ENCODE measurements at regions not wholly inside any gene's neighbourhood (a gene's known extent, or its start where the extent isn't known, plus 50 kb on each side); places are given as distances from the start of the nearest gene placed in this dataset.
A peak's percentile ranks its signal among the peaks of the same experiment; 100 is the strongest.

DNA sequence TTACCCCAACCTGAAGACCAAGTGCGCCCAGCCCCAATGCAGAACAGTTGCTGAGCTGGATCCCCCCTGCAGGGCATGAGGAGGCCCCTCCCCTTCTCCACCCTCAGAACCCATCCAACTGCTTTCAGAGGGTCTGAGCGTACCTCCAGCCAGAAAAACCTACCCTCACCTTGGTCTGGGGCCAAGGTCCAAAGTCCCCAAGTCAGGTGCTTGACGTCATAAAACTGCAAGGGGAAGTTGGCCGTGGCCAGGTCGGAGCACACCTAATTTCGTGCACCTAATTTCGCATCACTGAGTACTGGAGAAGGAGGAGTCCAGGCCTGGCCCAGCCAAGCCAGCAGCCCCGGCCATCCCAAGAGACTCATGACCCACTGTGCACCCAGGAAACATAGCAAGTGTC is 289.8 kb downstream of the CTTN start:
- Mint-ChIP-seq H3K4me3 (ENCODE audit: unreplicated experiment) (no peak overlapping the region), H3K9me3 (ENCODE audit: unreplicated experiment) (no peaks in the 10 kb centered on the region), H3K4me1 (ENCODE audit: low read depth, unreplicated experiment) (peaks cover 16% of the 10 kb centered on the region), H3K27ac (ENCODE audit: unreplicated experiment) (no peak overlapping the region), H3K27me3 (ENCODE audit: insufficient read depth, unreplicated experiment) (no peaks in the 10 kb centered on the region), H3K36me3 (ENCODE audit: insufficient read depth, unreplicated experiment) (peaks cover 54% of the 10 kb centered on the region)
- DNase-seq: peak in 1 of 2 experiments; percentile 37
- BruUV-seq (replicated peaks): no TSS peak
- CTCF ChIA-PET: no interaction called here
- POLR2A ChIA-PET: no interaction called here
- H3K9me3 ChIP-seq: no peaks in the 10 kb centered on the region
- 0 out of 2 replicates have a peak, but pooled peaks cover 1% of the 10 kb centered on the region for H3K36me3 ChIP-seq (ENCODE audit: control insufficient read depth, insufficient read depth, low read length)
- H3K4me1 ChIP-seq: peaks cover 8% of the 10 kb centered on the region
- H3K4me3 ChIP-seq (ENCODE audit: low read depth, low read length): no peak overlapping the region
- TF ChIP-seq, protein P1, sequence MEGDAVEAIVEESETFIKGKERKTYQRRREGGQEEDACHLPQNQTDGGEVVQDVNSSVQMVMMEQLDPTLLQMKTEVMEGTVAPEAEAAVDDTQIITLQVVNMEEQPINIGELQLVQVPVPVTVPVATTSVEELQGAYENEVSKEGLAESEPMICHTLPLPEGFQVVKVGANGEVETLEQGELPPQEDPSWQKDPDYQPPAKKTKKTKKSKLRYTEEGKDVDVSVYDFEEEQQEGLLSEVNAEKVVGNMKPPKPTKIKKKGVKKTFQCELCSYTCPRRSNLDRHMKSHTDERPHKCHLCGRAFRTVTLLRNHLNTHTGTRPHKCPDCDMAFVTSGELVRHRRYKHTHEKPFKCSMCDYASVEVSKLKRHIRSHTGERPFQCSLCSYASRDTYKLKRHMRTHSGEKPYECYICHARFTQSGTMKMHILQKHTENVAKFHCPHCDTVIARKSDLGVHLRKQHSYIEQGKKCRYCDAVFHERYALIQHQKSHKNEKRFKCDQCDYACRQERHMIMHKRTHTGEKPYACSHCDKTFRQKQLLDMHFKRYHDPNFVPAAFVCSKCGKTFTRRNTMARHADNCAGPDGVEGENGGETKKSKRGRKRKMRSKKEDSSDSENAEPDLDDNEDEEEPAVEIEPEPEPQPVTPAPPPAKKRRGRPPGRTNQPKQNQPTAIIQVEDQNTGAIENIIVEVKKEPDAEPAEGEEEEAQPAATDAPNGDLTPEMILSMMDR (IDR thresholded peaks at IDR 0.05; ENCODE audit: insufficient read depth in 1 of 2, low read depth in 1 of 2, low read length in 1 of 2, severe bottlenecking in 1 of 2, unreplicated experiment in 1 of 2): no peak
- H3K27me3 ChIP-seq (replicated peaks; ENCODE audit: control insufficient read depth, insufficient read depth, low read length): no peaks in the 10 kb centered on the region
- intact Hi-C loops (cut with micrococcal nuclease; ENCODE audit: unreplicated experiment): no loop called here

DNA sequence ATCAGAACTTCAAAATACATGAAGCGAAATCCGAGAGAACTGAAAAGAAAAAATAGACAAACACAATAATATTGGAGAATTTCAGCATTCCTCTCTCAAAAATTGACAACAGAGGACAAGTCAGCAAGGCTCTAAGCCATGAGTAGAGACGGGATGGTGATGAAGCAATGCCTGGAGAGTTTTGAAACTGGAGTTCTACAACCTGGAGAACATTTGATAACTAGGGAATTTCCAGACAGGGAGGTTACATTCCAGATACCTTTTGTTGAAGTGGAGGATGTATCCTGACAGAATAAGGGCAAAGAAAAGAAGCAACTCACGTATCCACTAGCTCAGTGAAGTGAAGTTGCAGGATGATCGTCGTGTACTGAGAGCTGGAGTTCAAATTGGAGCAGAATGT is 291.4 kb downstream of the CTTN start:
- Mint-ChIP-seq H3K36me3 (ENCODE audit: insufficient read depth, unreplicated experiment) (peaks cover 51% of the 10 kb centered on the region), H3K4me1 (ENCODE audit: low read depth, unreplicated experiment) (peaks cover 16% of the 10 kb centered on the region), H3K27me3 (ENCODE audit: insufficient read depth, unreplicated experiment) (no peaks in the 10 kb centered on the region), H3K9me3 (ENCODE audit: unreplicated experiment) (no peaks in the 10 kb centered on the region), H3K27ac (ENCODE audit: unreplicated experiment) (no peak overlapping the region), H3K4me3 (ENCODE audit: unreplicated experiment) (no peak overlapping the region)
- Histone ChIP-seq H3K4me1 (peaks cover 8% of the 10 kb centered on the region), H3K36me3 (ENCODE audit: control insufficient read depth, insufficient read depth, low read length) (0 out of 2 replicates have a peak, but pooled peaks cover 1% of the 10 kb centered on the region), H3K9me3 (no peaks in the 10 kb centered on the region), H3K4me3 (ENCODE audit: low read depth, low read length) (no peak overlapping the region), H3K27me3 (replicated peaks; ENCODE audit: control insufficient read depth, insufficient read depth, low read length) (no peaks in the 10 kb centered on the region)
- intact Hi-C loops (cut with micrococcal nuclease; ENCODE audit: unreplicated experiment): no loop called here
- ChIA-PET CTCF (no interaction called here), POLR2A (no interaction called here)
- TF ChIP-seq, protein P1 (IDR thresholded peaks at IDR 0.05; ENCODE audit: insufficient read depth in 1 of 2, low read depth in 1 of 2, low read length in 1 of 2, severe bottlenecking in 1 of 2, unreplicated experiment in 1 of 2): no peak
- DNase-seq: no peak
- BruUV-seq (replicated peaks): no TSS peak

DNA sequence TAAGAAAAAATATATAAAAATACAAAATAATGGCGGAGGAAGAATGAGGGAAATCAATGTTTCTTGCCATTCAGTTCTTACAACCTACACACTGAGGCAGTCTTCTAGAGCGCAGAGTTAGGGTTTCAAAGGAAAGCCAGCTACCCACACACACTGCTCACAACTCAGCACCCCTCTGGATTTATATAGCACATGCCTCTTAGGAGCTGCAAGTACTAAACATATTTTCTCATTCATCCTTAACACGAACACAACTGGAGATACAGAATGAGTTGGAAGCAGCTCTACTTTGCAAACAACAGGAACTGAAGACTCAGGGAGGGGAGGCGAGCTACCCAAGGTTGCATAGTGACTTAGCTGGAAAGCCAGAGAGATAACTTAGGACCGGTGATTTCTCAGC is 293.8 kb downstream of the CTTN start:
- Mint-ChIP-seq H3K9me3 (ENCODE audit: unreplicated experiment) (no peaks in the 10 kb centered on the region), H3K4me1 (ENCODE audit: low read depth, unreplicated experiment) (peaks cover 16% of the 10 kb centered on the region), H3K27me3 (ENCODE audit: insufficient read depth, unreplicated experiment) (no peaks in the 10 kb centered on the region), H3K4me3 (ENCODE audit: unreplicated experiment) (no peak overlapping the region), H3K36me3 (ENCODE audit: insufficient read depth, unreplicated experiment) (peaks cover 65% of the 10 kb centered on the region), H3K27ac (ENCODE audit: unreplicated experiment) (no peak overlapping the region)
- 0 out of 2 replicates have a peak, but pooled peaks cover 4% of the 10 kb centered on the region for H3K36me3 ChIP-seq (ENCODE audit: control insufficient read depth, insufficient read depth, low read length)
- BruUV-seq (replicated peaks): no TSS peak
- H3K27me3 ChIP-seq (replicated peaks; ENCODE audit: control insufficient read depth, insufficient read depth, low read length): no peaks in the 10 kb centered on the region
- CTCF ChIA-PET: no interaction called here
- TF ChIP-seq, protein P1 (IDR thresholded peaks at IDR 0.05; ENCODE audit: insufficient read depth in 1 of 2, low read depth in 1 of 2, low read length in 1 of 2, severe bottlenecking in 1 of 2, unreplicated experiment in 1 of 2): no peak
- H3K4me1 ChIP-seq: peaks cover 8% of the 10 kb centered on the region
- no peak for DNase-seq
- no peaks in the 10 kb centered on the region for H3K9me3 ChIP-seq
- POLR2A ChIA-PET: no interaction called here
- intact Hi-C loops (cut with micrococcal nuclease; ENCODE audit: unreplicated experiment): no loop called here
- no peak overlapping the region for H3K4me3 ChIP-seq (ENCODE audit: low read depth, low read length)

All from Caco-2 (cell line).